Hematopoietic multipotent progenitor cell treated with erythropoietin and hydrocortisone succinate and interleukin-3 and kit ligand, for 15 days (in vitro differentiated cells): ENCODE measurements at regions not wholly inside any gene's neighbourhood (a gene's known extent, or its start where the extent isn't known, plus 50 kb on each side); places are given as distances from the start of the nearest gene placed in this dataset.
A peak's percentile ranks its signal among the peaks of the same experiment; 100 is the strongest.
"Not testable (repeated sequence)": the region's sequence is repeated elsewhere in the genome, so short reads cannot be mapped to it uniquely, and the experiment has no call there.

Source experiments
- DNase-seq: peaks from one replicate; pipeline ENCODE4 v3.0.0-alpha.2; 2015; ENCODE audit warnings: low spot score

- no peak for DNase-seq
These were observed 476.4 kb downstream of the UQCRFS1 start for GRCh38 chr19:28736528-28736927.

DNA sequence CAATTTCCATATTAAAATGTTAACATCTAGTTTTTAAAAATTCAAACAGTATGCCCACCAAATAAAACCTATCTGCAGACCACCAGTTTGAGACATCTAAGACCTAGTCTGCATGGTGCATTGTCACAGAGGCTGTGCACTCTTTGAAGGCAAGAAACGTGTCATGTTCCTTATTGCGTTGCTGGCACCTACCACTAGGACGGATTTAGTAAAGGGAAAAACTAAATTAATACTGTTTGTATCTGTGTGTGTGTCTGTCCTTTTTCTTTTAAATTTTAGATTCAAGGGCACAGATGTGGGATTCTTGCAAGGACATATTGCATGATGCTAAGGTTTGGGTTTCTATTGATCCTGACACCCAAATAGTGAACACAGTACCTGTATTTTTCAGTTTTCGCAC, 481.4 kb downstream of the UQCRFS1 start:
- no peak for DNase-seq

- DNase-seq, result no peak
These were observed 482.0 kb downstream of the UQCRFS1 start for GRCh38 chr19:28730791-28731512.

DNA sequence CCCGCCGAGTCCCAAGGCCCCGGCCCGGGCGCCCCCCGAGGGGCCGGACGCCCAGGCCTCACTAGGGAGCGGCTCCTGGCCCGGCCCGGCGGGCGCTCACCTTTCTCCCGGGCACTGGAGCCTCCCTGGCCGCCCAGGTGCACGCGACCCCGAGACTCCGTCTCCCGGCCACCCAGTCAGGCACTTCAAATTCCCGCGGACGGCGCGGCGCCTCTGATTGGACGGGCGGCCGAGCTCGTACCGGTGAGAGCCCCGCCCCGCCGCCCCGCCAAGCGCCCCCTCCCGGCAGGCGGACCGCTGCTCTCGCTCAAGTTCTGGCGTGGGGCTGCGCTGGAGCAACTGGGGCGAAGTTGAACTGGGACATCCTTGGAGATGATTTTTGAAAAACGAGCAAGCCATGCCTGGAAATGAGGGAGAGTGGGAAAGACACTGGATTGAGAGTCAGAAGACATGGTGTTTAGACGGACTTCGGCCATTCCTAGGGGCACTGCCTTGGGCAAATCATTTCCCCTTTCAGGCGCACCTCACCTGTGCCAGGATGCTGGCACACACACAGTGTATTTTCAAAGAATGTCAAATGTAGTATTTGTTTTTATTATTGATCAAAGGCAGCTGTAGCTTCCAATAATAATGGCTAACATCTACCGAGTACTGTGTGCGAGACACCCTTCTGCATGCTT, 485.3 kb downstream of the UQCRFS1 start:
- no peak for DNase-seq

DNA sequence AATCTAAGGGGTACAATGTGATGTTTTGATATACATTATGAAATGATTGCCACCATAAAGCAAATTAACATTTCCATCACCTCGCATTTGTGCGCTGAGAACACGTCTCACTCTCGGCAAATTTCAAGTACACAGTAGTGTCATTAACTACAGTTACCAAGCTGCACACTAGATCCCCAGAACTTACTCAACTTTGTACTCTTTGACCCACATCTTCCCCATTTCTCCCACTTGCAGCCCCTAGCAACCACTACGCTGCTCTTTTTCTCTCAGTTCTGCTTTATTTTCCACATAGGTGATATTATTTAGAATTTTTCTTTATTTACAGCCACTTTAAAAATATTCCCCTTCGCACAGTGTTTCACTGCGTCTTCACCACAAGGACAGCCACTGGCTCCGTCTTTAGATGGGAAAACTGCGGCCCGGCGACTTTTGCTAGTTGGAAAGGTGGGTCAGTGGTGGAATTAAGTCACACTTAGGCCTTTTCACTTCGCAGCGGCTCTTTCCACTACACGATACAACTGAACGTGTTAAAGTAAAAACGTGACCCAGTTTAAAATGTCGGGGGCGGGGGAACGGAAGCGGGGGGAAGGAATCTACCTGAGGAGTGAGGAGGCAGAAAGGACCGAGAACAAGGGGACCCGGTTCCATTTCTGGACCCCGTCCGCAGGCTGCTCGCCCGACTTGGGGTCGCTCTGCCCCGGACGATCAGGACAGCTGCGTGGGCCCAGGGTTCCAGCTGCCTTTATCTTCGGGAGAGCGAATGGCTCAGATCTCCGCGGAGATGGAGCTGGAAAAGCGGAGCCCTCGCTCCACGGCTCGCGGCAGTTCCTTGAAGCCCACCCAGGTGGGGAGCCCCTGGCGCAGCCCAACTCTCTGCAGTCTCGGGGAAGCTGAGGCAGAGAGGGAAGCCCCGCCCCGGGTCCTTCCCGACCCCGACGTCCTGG, 486.1 kb downstream of the UQCRFS1 start:
- no peak for DNase-seq

- DNase-seq, result no peak
These were observed 494.0 kb downstream of the UQCRFS1 start for GRCh38 chr19:28718909-28719308.

DNA sequence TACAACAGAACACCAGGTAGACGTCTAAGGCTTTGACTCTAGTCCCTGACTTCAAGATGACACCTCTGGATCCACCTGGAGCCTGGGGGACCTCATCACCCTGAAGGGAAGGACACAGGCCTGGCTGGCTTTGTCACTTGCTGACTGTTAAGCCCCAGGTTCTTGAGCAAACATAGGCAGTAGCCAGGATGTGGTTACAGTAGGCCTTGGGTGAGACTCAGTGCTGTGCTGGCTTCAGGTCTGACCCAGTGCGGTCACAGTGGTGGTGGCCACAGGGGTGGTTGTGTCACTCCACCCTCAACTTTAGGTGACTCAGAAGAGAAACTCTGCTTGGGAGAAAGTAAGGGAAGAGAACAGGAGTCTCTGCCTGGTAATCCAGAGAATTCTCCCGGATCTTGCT, 497.8 kb downstream of the UQCRFS1 start:
- DNase-seq, result no peak

DNA sequence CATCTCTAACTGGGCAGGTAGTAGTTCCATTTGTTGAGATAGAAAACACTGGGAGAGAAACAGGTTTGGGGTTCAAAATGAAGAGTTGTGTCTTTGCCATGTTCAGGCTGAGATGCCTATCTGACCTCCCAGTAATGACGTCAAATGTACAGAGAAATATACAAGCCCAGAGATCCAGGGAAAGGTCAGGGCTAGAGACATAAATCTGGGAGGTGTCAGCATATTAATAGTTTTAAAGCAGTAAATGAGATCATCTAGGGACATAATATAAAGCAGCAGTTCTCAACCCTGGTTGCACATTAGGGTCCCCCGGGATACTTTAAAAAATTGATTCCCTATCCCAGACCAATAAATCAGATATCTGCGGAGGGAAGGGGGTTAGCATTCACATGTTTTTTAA, 501.5 kb downstream of the UQCRFS1 start:
- DNase-seq, result no peak

- peak; percentile 12 for DNase-seq
These were observed 502.7 kb downstream of the UQCRFS1 start for GRCh38 chr19:28710278-28710677.

GRCh38 chr19:28706693-28707092, 506.3 kb downstream of the UQCRFS1 start:
- DNase-seq, result no peak

- DNase-seq, result no peak
These were observed 507.9 kb downstream of the UQCRFS1 start for GRCh38 chr19:28705008-28705407.

- no peak for DNase-seq
These were observed 509.5 kb downstream of the UQCRFS1 start for GRCh38 chr19:28703400-28703956.

GRCh38 chr19:28701491-28701890, 511.5 kb downstream of the UQCRFS1 start:
- DNase-seq, result no peak

DNA sequence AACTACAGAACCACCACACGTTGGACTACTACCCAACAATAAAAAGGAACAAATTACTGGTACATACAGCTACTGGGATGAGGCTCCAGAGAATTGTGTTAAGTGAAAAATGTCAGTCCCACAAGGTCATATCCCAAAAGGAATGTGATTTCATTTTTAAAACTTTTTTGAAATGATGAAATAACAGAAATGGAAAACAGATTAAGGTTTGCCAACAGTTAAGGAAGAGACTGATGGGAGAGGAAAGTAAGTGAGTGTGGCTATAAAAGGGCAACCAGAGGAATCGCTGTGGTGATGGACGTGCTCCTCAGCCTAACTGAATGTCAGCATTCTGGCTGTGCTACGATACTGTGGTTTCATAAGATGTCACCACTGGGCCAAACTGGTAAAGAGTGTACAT, 512.8 kb downstream of the UQCRFS1 start:
- no peak for DNase-seq

DNA sequence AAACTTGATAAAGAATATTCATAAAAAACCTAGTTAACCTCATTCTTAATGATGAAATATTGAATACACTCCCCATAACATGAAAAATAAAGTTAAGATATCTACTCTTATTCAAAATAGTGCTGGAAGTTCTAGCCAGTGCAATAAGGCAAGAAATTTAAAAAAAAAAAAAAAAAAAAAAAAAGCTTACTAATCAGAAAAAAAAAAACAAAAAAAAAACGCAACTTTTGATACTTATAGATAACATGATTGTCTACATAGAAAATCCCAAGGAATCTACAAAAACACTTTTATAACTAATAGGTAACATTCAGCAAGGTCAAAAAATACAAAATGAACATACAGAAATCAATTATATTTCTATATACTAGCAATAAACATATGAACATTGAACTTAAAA, 515.6 kb downstream of the UQCRFS1 start:
- no peak for DNase-seq

DNA sequence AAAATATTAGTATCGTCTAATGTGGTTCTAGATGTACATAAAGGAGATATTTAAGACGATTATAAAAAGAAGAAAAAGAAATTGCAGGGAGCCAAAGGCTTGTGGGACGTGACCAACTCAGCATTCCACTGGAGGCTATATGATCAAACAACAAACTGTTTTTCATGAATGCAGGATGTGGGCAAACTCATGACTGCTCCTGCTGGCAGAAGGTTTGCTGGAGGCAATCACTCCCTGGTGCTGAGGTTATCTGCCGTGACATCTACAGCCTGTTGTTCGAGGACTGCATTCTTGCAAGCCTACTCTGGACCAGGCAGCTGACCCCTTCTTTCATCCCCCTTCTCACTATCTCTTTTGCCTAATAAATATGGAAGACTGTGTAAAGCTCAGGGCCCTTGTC, 518.1 kb downstream of the UQCRFS1 start:
- no peak for DNase-seq

DNA sequence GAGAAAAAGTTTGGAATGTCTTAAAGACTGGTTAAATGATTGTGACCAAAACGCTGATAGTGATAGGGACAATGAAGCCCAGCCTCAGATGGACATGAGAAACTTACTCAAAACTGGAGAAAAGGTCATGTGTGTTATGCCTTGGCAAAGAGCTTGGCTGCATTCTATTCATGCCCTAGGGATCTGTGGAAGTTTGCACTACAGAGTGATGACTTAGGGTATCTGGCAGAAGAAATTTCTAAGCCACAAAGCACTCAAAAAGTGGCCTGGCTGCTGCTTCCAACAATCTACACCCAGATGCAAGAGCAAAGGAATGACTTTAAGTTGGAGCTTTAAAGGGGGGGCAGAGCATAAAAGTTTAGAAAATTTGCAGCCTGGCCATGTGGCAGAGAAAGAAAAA, 521.3 kb downstream of the UQCRFS1 start:
- no peak for DNase-seq

DNA sequence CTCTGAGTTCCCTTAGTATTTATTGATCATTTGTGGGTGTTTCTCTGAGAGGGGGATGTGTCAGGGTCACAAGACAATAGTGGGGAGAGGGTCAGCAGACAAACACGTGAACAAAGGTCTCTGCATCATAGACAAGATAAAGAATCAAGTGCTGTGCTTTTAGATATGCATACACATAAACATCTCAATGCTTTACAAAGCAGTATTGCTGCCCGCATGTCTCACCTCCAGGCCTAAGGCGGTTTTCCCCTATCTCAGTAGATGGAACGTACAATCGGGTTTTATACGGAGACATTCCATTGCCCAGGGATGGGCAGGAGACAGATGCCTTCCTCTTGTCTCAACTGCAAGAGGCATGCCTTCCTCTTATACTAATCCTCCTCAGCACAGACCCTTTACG, 523.5 kb downstream of the UQCRFS1 start:
- DNase-seq, result not testable (repeated sequence)

DNA sequence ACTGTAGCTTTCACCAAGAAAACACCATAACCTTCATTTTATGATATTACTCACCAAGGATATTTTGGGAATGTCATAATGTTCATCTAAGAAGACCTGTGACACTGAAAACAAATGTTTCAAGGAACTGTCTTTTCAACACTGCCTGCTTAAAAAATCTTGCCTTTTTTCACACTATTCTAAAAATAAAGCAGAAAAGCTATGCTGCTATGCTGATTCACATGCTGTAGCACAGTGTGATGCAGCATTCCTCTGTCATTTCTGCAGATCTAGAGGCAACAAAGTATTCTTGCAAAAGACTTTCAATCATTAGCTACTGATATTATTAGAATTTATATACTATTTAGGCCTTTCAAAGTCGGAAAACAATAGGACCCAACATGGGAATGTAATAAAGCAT, 525.7 kb downstream of the UQCRFS1 start:
- DNase-seq, result no peak

DNA sequence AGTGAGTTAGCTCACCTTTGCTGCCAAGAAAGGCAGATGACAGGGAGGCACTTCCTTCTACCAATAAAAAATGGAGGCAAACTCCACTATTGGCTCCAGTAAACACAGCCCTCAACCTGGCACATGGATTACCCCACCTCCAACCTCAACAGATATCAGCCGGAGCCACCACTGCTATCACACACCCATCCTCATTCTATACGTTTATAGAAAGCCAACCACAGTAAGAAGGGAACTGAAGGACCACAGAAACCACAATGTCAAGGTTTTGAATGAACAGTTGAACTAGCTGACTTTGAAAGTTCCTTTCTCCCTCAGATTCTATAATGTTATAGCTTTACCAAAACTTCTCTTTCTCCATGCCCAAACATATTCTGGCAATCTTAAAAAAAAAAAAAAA, 526.2 kb downstream of the UQCRFS1 start:
- DNase-seq, result no peak

DNA sequence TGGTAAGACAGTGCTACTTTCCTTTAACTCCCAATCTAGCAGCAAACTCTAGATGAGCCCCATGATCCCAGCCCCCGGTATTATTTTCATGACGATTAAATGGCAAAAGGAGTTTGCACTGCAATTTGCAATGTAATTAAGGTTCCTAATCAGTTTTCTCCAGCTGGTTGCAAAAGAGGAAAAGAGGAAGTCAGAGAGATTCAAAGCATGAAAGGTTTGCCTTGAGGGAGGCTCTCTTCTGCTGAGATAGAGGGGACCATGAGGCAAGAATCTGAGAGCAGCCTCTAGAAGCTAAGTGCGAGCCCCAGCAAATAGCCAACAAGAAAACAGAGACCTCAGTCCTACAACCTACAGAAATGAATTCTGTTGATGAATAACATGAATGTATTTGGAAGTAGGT, 527.1 kb downstream of the UQCRFS1 start:
- DNase-seq, result no peak

- DNase-seq, result not testable (repeated sequence)
These were observed 527.9 kb downstream of the UQCRFS1 start for GRCh38 chr19:28685077-28685476.
